HG03442 (cell line): ENCODE measurements at regions not wholly inside any gene's neighbourhood (a gene's known extent, or its start where the extent isn't known, plus 50 kb on each side); places are given as distances from the start of the nearest gene placed in this dataset.

Source experiments
- ATAC-seq: cut with Tn5 transposase; IDR thresholded peaks from one replicate; pipeline ENCODE4 v1.9.1; 2021; ENCODE audit warnings: mild to moderate bottlenecking, moderate library complexity; ENCODE audit not compliant: unreplicated experiment

DNA sequence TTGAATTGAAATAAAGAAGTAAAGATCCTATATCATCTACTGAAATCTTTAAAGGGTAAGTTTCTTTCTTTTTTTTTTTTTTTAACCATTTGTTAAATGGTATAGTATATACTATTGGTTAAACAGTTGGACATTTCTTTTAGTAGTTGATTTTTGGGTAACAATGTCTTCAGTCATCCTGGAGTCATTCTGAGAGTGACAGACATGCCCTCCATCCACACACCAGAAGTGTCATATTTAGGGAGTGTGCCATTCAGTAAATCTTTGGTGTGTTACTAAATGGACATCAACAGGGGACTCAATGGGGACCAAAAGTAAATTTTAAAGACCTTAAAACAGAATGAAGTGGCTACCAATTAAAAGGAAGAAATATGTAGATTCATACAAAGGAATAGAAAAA lies 50.8 kb upstream of the SLC39A10 start:
- ATAC-seq = no peak

DNA sequence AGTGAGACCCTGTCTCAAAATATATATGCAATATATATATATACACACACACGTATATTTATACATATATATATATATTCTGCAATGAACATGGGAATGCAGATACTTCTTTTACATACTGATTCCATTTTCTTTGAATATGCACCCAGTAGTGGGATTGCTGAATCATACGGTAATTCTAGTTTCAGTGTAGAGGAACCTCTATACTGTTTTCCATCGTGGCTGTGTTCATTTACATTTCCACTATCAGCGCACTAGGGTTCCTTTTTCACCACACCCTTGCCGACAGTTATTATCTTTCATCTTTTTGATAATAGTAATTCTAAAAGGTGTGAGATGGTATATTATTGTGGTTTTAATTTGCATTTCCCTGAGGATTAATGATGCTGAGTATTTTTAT lies 52.3 kb upstream of the SLC39A10 start:
- no peak for ATAC-seq

DNA sequence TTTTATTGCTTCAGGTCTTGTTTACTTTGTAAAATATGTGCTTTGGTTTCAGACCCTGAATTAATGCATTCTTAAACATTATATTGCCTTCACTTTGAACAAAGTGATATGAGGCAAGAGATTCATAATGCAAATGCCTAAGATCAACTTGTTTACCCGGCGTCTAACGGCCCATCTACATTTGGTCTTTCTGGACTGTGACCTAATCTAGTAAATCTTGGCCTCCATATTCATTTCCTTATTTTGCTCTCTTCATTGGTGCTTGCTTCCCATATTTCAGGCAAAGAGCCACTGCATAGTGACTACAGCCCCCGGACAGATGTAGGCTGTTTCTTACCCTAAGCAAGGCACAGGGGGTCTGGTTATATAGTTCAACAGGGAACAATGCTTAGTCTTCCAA lies 53.0 kb upstream of the SLC39A10 start:
- no peak for ATAC-seq

DNA sequence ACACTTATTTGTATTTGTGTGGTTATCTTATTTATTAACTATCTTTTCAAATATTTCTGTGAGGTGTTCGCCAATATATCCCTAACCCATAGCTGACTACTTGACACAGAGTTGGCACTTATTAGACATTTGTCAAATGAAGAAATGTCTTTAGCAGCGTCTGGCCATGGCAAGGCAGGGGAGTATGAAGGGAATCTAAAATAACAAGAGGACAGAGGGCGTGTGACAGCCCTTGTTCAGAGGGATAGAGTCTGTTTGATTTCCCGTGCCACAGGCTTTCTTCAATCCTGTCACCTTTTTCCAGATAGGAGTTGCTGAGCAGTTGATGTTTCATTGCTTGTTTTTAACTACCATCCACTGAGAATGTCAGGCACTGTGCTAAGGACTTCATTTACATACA lies 53.6 kb upstream of the SLC39A10 start:
- ATAC-seq = no peak

DNA sequence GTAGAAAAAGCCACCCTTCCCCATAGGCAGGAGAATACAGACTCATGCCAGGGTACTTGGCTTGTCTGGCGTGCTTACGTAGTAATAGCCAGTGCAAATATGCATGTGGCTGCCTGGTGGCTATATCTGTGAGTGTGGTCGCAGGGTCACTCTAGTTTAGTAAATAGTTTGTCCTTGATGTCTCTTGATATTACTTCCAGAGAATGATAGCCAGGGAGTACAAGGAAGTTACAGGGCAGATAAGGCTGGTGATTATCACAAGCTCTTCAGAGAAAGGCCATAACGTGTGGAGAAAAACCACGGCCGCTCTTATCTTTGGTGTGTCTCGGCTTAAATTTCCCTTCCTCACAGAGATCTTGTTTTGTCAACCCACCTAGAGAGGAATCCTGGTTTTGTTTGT lies 54.3 kb upstream of the SLC39A10 start:
- no peak for ATAC-seq

DNA sequence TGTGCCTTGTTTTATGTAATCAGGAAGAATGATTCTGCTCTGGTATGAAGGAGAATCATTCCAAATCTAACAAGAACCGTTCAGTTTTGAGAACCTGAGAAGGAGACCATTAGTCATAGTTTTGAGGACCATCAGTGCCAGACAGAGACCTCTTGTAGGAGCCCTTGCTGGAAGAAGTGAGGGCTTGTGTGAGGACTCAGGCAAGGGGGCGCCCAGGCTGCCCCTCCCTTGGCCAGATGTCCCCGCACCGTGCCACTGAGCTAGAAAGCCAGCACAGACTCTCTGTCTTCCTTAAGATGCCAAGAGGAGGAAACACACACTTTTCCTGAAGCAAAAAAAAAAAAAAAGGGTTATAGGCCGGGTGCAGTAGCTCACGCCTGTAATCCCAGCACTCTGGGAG lies 55.7 kb upstream of the SLC39A10 start:
- ATAC-seq = no peak

DNA sequence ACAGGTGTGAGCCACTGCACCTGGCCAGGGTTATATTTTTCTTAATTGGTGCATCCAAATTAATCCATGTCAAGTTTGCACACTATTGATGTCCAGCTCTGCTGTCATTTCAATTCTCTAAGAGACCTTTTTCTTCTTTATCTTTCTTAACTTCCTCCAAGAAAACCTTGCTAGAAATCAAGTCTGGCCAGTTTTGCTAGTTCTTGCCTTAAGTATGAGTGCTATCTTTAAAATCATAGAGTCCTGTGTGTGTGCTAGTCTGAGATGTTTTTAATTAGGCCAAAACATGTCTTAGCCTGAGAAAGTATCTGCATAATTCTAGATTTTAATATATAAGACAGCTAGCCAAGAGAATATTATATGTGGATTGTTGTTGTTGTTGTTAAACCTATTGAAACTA lies 56.2 kb upstream of the SLC39A10 start:
- ATAC-seq = no peak

DNA sequence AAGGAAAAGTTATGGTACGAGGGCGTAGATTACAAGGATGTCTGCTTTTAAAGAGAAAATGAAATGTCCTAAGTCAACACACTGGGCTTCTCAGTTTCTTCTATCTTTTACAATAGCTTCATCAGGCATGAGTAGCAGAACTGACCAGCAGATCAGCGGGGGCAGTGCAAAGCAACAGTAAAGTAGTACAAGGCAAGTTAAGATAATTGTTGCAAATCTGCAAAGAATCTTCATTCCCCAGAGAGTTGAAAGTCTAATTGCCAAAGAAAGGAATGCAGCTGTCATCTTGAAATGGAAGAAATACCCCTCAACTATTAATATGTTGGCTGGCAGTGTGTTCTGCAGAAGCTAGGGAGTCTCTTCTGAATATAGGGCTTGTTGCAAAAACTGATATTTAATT lies 60.2 kb upstream of the SLC39A10 start:
- no peak for ATAC-seq

DNA sequence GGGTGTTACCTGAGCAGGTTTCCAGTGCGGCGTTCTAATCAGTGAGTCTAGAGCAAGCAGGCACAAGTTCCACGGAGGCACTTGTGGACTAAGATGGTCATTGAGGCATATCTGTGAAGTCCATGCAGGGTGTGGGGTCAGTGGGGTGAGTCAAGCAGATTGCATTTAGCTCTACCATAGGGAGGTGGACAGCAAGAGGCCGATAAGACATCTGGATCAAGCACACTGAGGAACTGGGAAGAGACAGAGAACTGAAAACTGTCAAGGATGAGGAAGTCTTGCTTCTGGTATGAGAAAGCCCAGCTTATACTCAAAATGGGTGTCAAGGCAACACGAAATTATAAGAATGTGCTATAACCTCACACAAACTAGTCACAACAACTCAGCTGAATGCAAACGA lies 61.2 kb upstream of the SLC39A10 start:
- ATAC-seq = no peak

DNA sequence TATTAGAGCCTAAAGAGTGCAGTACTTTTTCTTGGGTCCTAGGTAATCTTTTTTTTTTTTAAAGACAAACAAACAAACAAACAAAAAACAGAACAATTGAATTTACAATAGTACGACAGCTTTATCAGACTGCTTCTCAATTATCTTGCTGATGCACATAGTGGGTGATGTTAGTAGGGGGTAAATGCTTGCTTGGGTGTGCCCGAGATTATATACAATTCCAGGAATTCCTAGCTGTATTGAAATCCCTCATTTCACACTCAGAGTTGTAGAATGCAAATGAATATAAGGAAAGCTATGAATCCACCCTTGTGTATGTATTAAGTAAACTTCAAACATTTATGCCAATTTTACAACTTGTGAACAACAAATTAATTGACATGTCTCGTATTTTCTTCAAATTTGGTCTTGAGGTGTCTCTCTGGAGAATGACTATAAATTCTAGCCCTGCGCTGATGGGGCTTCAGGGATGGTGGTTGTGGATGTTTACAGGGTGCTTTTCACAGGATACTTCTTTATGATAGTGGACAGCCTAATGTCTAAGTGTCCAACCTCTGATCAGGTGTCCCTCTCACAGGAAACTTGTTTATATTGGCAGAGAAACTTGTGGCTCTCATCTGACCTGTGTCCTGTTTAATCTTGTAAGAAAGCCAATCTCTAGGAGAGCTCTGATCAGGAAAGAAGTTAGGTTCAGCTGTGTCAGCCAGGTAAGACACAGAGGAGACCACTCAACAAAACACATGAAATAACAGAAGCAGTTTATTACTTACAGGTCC lies 61.9 kb upstream of the SLC39A10 start:
- ATAC-seq = no peak

DNA sequence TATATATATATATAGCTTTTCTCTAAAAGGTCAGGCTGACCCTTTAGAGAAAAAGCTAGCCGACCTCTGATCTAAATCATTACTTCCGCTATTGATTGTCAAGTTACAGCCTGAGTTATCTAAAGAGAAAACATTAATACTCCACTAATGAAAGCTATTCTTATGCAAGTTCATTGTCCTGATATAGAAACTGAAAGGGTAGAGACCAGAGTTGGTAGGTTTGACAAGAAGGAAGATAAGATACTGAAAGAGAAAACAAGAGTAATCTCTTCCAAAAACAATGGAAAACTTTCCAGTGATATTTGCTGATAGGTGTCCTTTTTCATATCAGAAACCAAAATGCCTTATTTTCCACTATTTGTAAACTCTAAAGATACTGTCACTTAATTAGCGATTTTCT lies 62.8 kb upstream of the SLC39A10 start:
- ATAC-seq = peak; percentile 57

DNA sequence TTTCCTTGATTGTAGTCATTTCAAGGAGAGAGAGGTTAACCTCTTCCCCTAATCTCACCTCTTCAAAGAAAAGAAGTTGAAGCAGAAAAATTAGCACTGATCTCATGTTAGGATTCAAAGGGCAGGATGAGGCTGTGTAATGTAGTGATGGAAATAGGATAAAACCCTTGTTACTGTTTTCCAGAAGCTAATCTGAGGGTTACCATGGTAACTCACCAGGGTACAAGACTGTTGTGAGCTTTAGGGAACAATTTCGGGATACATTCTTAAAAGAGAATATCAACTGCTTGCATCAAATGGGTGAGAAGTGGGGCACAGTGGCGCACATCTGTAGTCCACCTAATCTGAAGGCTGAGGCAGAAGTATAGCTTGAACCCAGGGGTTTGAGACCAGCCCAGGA lies 64.9 kb upstream of the SLC39A10 start:
- ATAC-seq = no peak

DNA sequence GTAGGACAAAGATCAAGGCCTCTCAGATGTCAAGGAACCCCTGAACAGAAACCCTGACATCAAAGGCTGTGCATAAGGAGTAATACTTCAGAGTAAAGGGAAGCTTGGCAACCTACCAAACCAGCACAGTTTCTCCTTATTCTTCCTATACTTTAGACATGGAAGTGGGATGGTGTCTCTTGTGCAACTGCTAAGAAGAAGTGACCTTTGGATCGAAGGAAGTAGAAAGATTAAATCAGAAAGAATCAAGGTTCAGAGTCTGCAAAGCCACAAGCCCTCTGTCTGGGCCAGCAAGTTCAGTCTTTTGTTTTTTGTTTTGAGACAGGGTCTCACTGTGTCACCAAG lies 66.2 kb upstream of the SLC39A10 start:
- ATAC-seq = no peak

DNA sequence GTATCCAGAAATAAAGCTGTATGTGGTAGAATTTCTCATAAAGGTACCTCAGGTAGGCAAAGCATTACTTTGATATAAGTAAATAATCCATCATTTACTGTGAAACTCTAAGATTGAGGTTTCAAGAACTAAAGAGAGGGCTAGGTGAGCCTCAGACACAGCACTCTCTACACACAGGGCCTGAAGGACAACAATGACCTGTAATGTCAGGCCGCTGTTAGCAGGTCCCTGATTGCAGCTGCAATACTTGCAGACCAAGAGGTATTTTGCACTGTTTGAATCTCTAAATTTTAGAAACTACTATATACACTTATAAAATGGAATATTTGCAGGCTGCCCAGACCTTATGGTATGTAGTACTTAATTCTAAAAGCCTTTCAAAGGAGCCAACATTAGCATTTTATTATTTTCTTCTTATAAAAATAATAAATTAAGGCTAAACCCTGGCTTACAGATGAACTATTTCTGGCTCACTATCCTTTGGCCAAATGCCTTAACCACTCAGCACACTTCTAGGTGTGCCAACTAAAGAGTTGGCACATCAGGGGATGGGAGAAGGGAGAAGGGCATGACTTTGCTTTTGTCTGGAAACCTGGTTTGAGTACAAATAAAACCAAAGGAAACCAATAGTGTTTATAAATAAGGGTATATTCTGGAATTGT lies 66.7 kb upstream of the SLC39A10 start:
- ATAC-seq = no peak

DNA sequence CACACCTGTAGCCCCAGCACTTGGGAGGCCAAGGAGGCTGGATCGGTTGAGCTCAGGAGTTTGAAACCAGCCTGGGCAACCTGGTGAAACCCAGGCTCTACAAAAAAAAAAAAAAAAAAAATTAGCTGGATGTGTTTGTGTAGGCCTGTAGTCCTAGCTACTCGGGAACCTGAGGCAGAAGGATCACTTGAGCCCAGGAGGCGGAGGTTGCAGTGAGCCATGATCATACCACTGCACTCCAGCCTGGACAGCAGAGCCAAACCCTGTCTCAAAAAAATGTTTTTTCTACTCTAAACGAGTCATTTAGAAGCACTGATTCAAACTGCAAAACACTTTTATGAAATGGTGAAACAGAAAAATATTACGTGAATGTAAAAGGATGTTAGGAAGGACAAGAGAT lies 69.1 kb upstream of the SLC39A10 start:
- ATAC-seq = no peak

DNA sequence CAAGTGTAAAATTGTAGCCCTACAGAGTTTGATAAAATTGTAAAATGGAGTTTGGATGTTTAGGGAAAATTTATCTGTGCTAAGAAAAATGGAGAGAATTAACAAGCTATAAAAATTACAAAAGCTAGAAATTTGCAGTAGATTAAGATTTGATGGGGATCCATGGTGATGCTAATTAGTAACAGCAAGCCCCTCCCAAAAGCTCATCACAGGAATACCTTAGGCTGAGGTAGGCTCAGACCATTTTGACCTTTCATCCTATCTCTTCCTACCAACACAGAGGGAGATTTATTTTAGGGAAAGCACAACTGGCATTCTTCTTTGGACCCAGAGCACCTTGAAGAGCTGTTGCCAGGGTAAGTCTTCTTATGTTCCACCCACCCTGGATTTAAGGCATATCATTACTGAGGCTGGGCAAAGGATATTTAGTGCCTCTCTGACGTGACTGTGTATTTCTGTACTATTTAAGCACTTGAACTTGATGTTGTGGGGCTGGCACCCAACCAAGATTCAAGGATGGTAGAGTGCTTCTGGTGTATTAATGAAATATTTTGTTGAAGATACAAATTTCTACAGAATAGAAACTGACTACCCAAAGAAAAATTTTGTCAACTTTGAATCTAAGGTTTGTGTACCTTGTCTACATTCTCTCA lies 70.8 kb upstream of the SLC39A10 start:
- no peak for ATAC-seq

DNA sequence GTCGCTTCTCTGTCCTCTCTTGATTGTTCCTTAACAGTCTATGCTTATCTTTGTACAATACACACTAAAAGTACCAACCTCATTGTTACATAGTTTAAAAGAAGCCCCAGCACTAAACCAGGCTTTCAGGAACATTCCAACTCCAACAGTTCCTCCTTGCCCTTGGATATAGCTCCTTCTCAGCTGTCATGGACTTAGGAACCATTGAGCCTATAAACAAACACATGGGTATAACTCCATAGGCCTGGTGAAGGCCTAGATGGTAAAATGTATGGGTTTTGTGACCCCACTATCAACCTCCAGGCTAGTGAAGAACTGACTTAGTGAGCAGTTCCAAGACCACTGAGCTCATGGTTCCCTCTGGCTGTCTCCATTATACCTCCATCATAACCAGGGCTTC lies 74.8 kb upstream of the SLC39A10 start:
- no peak for ATAC-seq

DNA sequence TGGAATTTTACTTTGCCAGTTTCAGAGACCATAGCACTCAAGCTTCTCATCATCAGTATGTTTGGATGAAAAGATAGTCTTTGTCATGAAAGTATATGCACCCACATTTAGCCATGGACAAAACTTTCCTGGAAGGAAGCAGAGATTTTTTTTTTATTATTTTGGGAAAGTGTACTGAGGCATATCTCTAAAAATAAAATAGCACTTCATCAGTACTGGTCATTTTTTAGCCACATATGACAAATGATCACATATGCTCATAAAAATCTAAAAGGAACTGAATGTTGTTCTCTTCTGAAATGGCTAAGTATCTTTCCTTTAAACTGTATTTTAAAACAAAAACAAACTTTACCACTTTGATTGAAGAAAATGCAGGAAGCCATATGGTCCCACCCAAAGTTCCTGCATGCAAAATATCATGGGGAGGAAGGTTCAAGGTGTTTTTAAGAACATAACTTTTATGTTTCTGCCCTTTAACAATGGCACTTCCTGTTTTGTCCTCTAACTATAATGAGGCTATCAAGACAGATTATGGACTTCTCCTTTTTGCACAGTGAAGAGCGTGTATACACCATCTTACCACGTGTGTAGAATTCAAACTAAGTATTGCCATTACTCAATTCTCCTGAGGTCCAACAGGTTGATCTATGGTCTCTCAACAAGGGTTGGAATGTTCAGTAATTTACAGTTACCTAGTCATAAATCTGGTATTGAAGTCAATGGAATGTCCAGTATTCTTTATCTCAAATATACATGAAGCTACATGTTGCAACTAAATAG lies 77.1 kb upstream of the SLC39A10 start:
- ATAC-seq = peak; percentile 62

DNA sequence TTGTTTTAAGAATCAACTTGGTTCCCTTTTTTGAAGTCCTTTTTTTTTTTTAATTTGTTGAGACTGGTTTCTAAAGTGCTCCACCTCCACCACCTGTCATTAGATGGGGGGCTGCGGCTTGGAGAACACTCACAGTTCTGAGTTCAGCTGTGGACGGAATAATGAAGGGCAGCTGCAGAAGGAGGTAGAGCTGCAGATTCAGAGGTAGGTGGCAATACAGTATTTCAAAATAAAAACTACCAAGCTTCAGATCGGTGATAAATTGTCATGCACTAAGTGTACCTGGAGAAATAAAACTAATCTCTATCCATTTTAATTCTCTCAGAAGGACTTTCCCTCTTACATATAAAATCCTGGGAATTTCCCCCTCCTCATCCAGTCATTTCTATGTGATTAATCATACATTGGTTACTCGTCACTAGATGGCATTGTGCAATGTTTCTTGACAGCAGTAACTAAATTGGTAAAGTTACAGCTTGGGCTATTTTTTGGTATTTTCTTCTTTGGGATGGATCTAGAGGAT lies 81.1 kb upstream of the SLC39A10 start:
- peak; percentile 73 for ATAC-seq

DNA sequence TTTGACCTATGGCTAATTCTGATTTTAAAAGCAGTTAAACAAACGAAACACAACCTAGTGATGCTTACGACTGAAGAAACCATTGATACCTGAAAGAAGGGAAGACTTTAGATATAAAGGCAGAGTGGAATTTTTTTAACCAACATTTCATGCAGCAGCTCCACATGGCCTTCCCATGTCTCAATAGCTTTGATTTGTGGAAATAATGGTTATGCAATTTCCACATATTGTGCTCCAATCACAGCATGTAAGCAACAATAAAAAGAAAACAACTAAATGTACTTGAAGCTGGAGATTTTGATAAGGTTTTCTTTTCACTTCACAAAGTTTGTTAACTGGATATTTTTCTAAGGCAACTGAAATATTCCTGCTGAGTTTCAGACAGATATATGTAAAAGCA lies 82.0 kb upstream of the SLC39A10 start:
- no peak for ATAC-seq

DNA sequence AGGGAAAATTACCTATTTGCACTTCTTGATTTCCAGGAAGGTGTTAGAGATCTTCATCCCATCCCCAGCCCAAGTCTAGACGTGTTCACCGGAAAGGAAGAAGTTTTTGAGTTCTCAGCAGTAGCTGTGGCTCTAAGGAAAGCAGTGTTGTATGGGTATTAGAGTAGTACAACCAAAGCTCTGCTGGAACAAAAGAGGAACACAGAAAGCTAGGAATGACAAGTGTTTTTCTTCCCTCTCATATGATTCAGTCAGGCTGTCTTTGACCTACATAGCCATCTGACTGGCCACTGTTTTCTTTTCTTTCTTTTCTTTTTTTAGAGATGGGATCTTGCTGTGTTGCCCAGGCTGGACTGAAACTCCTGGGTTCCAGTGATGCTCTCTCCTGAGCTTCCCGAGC lies 82.7 kb upstream of the SLC39A10 start:
- no peak for ATAC-seq
